ENCODE measurements at regions not wholly inside any gene's neighbourhood (a gene's known extent, or its start where the extent isn't known, plus 50 kb on each side); places are given as distances from the start of the nearest gene placed in this dataset.

DNA sequence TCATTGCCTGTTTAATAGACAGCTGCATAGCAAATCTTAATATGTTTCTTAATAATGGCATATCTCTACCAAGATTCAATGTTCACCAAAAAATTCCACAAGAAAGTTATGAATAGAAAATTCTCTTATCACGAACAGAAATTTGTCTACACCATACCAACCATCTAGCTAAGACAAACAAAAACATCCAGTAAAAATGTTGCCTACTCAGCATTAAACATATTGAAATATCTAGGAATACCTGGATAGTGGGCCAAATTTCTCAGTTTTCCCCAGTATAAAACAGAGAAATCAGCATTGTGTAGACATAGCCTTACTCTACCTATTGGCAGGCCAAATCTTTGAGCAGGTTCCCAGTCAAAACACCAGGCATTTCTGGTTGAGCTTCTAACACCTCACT, 598.6 kb downstream of the KLHL13 start:
- Histone ChIP-seq H3K9me3 (replicated peaks; ENCODE audit: insufficient read depth, low read length) (no peaks in the 10 kb centered on the region), H3K4me1 (ENCODE audit: low read length) (no peaks in the 10 kb centered on the region), H3K9ac (ENCODE audit: low read length) (no peak overlapping the region), H3F3A (ENCODE audit: insufficient read depth, low read length) (no peaks in the 10 kb centered on the region), H3K27me3 (replicated peaks; ENCODE audit: insufficient read depth, low read length) (no peaks in the 10 kb centered on the region), H3K79me2 (ENCODE audit: low read length) (no peaks in the 10 kb centered on the region), H3K36me3 (replicated peaks; ENCODE audit: insufficient read depth, low read length) (no peaks in the 10 kb centered on the region), H3K4me2 (ENCODE audit: low read depth, low read length) (no peak overlapping the region), H3K4me3 (ENCODE audit: low read length) (no peak overlapping the region), H3K27ac (ENCODE audit: low read length) (no peak overlapping the region), H2AFZ (ENCODE audit: low read length) (no peak overlapping the region), H4K20me1 (ENCODE audit: insufficient read depth, low read length) (no peaks in the 10 kb centered on the region), H3K9me2 (replicated peaks; ENCODE audit: insufficient read depth, low read length) (no peaks in the 10 kb centered on the region)
- TF ChIP-seq EZH2phosphoT487 (IDR thresholded peaks at IDR 0.05; ENCODE audit: low read length): no peak
- TF ChIP-seq EZH2 (optimal IDR thresholded peaks at IDR 0.05; ENCODE audit: low read depth, low read length): no peak
- TF ChIP-seq, protein P1, sequence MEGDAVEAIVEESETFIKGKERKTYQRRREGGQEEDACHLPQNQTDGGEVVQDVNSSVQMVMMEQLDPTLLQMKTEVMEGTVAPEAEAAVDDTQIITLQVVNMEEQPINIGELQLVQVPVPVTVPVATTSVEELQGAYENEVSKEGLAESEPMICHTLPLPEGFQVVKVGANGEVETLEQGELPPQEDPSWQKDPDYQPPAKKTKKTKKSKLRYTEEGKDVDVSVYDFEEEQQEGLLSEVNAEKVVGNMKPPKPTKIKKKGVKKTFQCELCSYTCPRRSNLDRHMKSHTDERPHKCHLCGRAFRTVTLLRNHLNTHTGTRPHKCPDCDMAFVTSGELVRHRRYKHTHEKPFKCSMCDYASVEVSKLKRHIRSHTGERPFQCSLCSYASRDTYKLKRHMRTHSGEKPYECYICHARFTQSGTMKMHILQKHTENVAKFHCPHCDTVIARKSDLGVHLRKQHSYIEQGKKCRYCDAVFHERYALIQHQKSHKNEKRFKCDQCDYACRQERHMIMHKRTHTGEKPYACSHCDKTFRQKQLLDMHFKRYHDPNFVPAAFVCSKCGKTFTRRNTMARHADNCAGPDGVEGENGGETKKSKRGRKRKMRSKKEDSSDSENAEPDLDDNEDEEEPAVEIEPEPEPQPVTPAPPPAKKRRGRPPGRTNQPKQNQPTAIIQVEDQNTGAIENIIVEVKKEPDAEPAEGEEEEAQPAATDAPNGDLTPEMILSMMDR (IDR thresholded peaks at IDR 0.05; ENCODE audit: low read length): no peak
- DNase-seq: no peak

DNA sequence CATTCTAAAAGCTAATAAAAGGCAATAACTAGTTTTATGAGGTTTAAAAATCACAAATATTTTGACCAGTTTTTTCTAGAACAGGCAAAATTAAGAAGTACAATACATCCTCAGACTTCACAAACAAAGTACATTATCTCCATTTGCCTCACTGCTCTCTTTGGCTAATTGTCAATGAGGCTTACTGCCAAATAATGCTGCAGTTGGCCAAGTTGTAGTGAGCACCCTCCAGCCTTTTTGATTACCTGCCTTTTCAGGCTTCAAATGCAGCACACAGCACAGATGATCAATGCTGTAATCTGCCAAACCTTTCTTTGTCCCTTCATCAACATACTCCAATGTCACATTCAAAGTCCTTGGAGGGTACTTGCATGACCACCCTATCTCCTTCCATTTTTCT, 605.2 kb downstream of the KLHL13 start:
- H3K9me2 ChIP-seq (replicated peaks; ENCODE audit: insufficient read depth, low read length): no peaks in the 10 kb centered on the region
- no peaks in the 10 kb centered on the region for H4K20me1 ChIP-seq (ENCODE audit: insufficient read depth, low read length)
- H3K9ac ChIP-seq (ENCODE audit: low read length): no peak overlapping the region
- H3K4me2 ChIP-seq (ENCODE audit: low read depth, low read length): no peak overlapping the region
- H3K27ac ChIP-seq (ENCODE audit: low read length): no peak overlapping the region
- no peaks in the 10 kb centered on the region for H3F3A ChIP-seq (ENCODE audit: insufficient read depth, low read length)
- no peaks in the 10 kb centered on the region for H3K4me1 ChIP-seq (ENCODE audit: low read length)
- no peaks in the 10 kb centered on the region for H3K79me2 ChIP-seq (ENCODE audit: low read length)
- DNase-seq: no peak
- H3K9me3 ChIP-seq (replicated peaks; ENCODE audit: insufficient read depth, low read length): no peaks in the 10 kb centered on the region
- no peaks in the 10 kb centered on the region for H3K27me3 ChIP-seq (replicated peaks; ENCODE audit: insufficient read depth, low read length)
- no peak overlapping the region for H2AFZ ChIP-seq (ENCODE audit: low read length)
- H3K36me3 ChIP-seq (replicated peaks; ENCODE audit: insufficient read depth, low read length): no peaks in the 10 kb centered on the region
- TF ChIP-seq, protein P1 (IDR thresholded peaks at IDR 0.05; ENCODE audit: low read length): no peak
- TF ChIP-seq EZH2 (optimal IDR thresholded peaks at IDR 0.05; ENCODE audit: low read depth, low read length) (no peak), EZH2phosphoT487 (IDR thresholded peaks at IDR 0.05; ENCODE audit: low read length) (no peak)
- H3K4me3 ChIP-seq (ENCODE audit: low read length): no peak overlapping the region

DNA sequence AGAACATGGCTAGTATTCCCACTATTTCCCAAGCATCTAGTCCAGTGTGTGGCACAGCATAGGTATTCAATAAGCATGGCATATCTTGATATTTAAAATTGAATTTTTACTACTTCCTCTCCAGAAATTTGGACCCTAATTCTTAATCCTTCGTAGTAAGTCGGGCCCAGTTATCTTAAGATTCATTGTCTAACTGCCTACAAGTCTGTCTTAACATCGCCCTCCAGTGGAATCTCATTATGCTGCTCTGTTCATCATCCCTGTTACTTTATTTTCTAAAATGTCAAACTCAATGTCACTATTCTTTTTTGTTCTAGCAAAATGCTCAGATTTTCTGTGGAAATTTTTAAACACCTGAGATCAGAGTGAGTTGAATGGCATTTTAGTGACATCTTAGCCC, 606.2 kb downstream of the KLHL13 start:
- no peaks in the 10 kb centered on the region for H3K9me2 ChIP-seq (replicated peaks; ENCODE audit: insufficient read depth, low read length)
- H3K4me2 ChIP-seq (ENCODE audit: low read depth, low read length): no peak overlapping the region
- H3K4me3 ChIP-seq (ENCODE audit: low read length): no peak overlapping the region
- H3F3A ChIP-seq (ENCODE audit: insufficient read depth, low read length): no peaks in the 10 kb centered on the region
- no peak overlapping the region for H3K27ac ChIP-seq (ENCODE audit: low read length)
- no peak for DNase-seq
- no peak overlapping the region for H2AFZ ChIP-seq (ENCODE audit: low read length)
- no peaks in the 10 kb centered on the region for H4K20me1 ChIP-seq (ENCODE audit: insufficient read depth, low read length)
- no peak overlapping the region for H3K9ac ChIP-seq (ENCODE audit: low read length)
- TF ChIP-seq, protein P1 (IDR thresholded peaks at IDR 0.05; ENCODE audit: low read length): no peak
- TF ChIP-seq EZH2phosphoT487 (IDR thresholded peaks at IDR 0.05; ENCODE audit: low read length): no peak
- TF ChIP-seq EZH2 (optimal IDR thresholded peaks at IDR 0.05; ENCODE audit: low read depth, low read length): no peak
- H3K79me2 ChIP-seq (ENCODE audit: low read length): no peaks in the 10 kb centered on the region
- no peaks in the 10 kb centered on the region for H3K9me3 ChIP-seq (replicated peaks; ENCODE audit: insufficient read depth, low read length)
- no peaks in the 10 kb centered on the region for H3K4me1 ChIP-seq (ENCODE audit: low read length)
- no peaks in the 10 kb centered on the region for H3K36me3 ChIP-seq (replicated peaks; ENCODE audit: insufficient read depth, low read length)
- no peaks in the 10 kb centered on the region for H3K27me3 ChIP-seq (replicated peaks; ENCODE audit: insufficient read depth, low read length)
